Activated CD8-positive, alpha-beta memory T cell treated with anti-CD3 and anti-CD28 coated beads, Interleukin-2, amount 10 ng/mL, durations not matched to agents 7 days and 5 days (primary cell): ENCODE measurements at regions not wholly inside any gene's neighbourhood (a gene's known extent, or its start where the extent isn't known, plus 50 kb on each side); places are given as distances from the start of the nearest gene placed in this dataset.

Experiments
- ATAC-seq: fragments of 150-1000 bp; cut with Tn5 transposase; one replicate; pipeline ENCODE4 v1.10.0; 2021; ENCODE audit warnings: moderate library complexity
- CTCF ChIA-PET: fragments of 350-600 bp; sonication (Branson Sonifier 250); formaldehyde crosslinking; loops from one replicate; lab custom pipeline; 2021; ENCODE audit warnings: antibody characterized with exemption; lab: Charles Lee
- DNase-seq: peaks from one replicate; pipeline ENCODE4 v3.0.0-alpha.2; 2020
- H3K27ac Mint-ChIP-seq: one replicate; pipeline ENCODE4 v1.8.0; 2021; ENCODE audit warnings: mild to moderate bottlenecking, mixed read lengths
- H3K27me3 Mint-ChIP-seq: one replicate; pipeline ENCODE4 v1.8.0; 2021; ENCODE audit warnings: mixed read lengths
- H3K36me3 Mint-ChIP-seq: one replicate; pipeline ENCODE4 v1.8.0; 2021; ENCODE audit warnings: mild to moderate bottlenecking, mixed read lengths
- H3K4me1 Mint-ChIP-seq: one replicate; pipeline ENCODE4 v1.8.0; 2021; ENCODE audit warnings: mixed read lengths
- H3K4me3 Mint-ChIP-seq: one replicate; pipeline ENCODE4 v1.8.0; 2021; ENCODE audit warnings: mild to moderate bottlenecking, moderate library complexity, mixed read lengths
- H3K9me3 Mint-ChIP-seq: one replicate; pipeline ENCODE4 v1.8.0; 2022; ENCODE audit warnings: low read depth, mixed read lengths

GRCh38 chr4:166335256-166335938 lies 462.4 kb downstream of the TLL1 start:
- DNase-seq (no peak), ATAC-seq (no peak)
- Mint-ChIP-seq H3K27me3 (no peaks in the 10 kb centered on the region), H3K4me1 (no peaks in the 10 kb centered on the region), H3K9me3 (peaks cover 2% of the 10 kb centered on the region), H3K36me3 (no peaks in the 10 kb centered on the region), H3K4me3 (no peak overlapping the region), H3K27ac (no peak overlapping the region)
- CTCF ChIA-PET = no interaction called here

DNA sequence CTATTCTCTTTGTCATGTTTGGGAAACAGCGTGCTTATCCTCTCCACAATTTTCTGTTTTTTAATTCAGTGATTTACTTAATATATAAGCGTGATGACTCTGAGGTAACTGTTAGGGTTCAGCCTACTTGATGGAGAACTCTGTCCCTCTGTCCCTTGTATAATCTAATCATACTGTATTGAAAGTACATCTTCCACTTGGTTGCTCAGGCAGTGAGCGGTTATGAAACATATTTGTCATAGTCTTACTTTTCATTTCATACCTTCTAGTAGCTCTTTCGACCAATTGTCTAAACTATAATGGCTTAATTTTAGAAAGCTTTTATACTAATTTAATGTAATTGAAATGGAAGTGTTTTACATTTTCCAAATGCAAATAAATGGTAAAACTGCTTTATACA lies 469.0 kb downstream of the TLL1 start:
- peaks cover 2% of the 10 kb centered on the region for H3K9me3 Mint-ChIP-seq
- no peaks in the 10 kb centered on the region for H3K27me3 Mint-ChIP-seq
- no peaks in the 10 kb centered on the region for H3K4me1 Mint-ChIP-seq
- no peak overlapping the region for H3K27ac Mint-ChIP-seq
- ATAC-seq (no peak), DNase-seq (no peak)
- CTCF ChIA-PET = no interaction called here
- no peak overlapping the region for H3K4me3 Mint-ChIP-seq
- H3K36me3 Mint-ChIP-seq = no peaks in the 10 kb centered on the region

DNA sequence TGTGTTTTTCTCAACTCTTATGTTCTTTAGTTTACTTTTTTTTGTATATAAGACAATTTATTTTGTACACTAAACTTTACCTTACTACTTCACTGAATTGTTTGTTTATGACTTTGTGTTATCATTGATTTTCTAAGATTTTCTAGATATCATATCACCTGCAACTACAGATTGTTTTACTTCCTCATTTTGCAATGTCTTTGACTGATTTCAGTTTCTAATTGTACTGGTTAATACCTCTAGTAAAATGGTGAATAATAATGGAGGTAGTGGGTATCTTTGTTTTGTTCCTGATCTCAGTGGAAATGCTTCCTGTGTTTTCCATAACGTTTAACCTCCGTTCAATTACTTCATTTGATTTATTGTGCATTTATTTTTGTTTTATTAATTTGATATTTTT lies 490.2 kb downstream of the TLL1 start:
- no peak for ATAC-seq
- Mint-ChIP-seq H3K27me3 (no peaks in the 10 kb centered on the region), H3K27ac (no peak overlapping the region), H3K4me3 (no peak overlapping the region), H3K4me1 (no peaks in the 10 kb centered on the region), H3K9me3 (peaks cover 2% of the 10 kb centered on the region), H3K36me3 (no peaks in the 10 kb centered on the region)
- DNase-seq = no peak
- CTCF ChIA-PET = no interaction called here

GRCh38 chr4:166366012-166366411 lies 493.0 kb downstream of the TLL1 start:
- Mint-ChIP-seq H3K4me1 (no peaks in the 10 kb centered on the region), H3K9me3 (peaks cover 5% of the 10 kb centered on the region), H3K27ac (no peak overlapping the region), H3K4me3 (no peak overlapping the region), H3K36me3 (no peaks in the 10 kb centered on the region), H3K27me3 (no peaks in the 10 kb centered on the region)
- CTCF ChIA-PET = no interaction called here
- DNase-seq (no peak), ATAC-seq (no peak)

- no peak overlapping the region for H3K27ac Mint-ChIP-seq
- CTCF ChIA-PET = no interaction called here
- H3K27me3 Mint-ChIP-seq = no peaks in the 10 kb centered on the region
Observed at GRCh38 chr4:166377578-166377977, 504.5 kb downstream of the TLL1 start.

GRCh38 chr4:166386491-166387360 lies 513.7 kb downstream of the TLL1 start:
- DNase-seq (no peak), ATAC-seq (no peak)
- Mint-ChIP-seq H3K36me3 (no peaks in the 10 kb centered on the region), H3K27me3 (no peaks in the 10 kb centered on the region), H3K9me3 (peaks cover 9% of the 10 kb centered on the region), H3K27ac (no peak overlapping the region), H3K4me3 (no peak overlapping the region), H3K4me1 (no peaks in the 10 kb centered on the region)
- CTCF ChIA-PET = no interaction called here

More at GRCh38 chr4:166377578-166377977, 504.5 kb downstream of the TLL1 start:
- no peak overlapping the region for H3K4me3 Mint-ChIP-seq
- ATAC-seq (no peak), DNase-seq (no peak)
- no peaks in the 10 kb centered on the region for H3K4me1 Mint-ChIP-seq
- no peaks in the 10 kb centered on the region for H3K36me3 Mint-ChIP-seq
- H3K9me3 Mint-ChIP-seq = peaks cover 23% of the 10 kb centered on the region

DNA sequence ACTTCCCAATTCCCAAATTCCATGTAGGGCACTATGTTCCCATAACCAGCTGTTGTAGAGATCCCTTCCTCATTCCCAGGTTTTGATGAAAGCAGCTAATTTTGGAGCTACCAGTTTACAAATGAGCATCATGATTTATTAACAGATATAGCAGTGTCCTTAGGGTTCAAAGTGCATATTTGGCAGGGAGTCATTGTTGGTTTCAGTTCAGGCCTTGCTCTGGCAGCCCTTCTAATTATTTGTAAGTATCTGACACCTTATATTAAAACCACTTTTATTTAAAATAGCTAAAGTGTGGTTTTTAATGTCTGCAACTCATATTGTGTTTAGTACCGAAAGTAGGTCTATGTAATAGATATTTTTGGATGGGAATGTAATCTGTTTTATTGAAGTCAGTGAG lies 518.5 kb downstream of the TLL1 start:
- Mint-ChIP-seq H3K4me3 (no peak overlapping the region), H3K27me3 (no peaks in the 10 kb centered on the region), H3K4me1 (no peaks in the 10 kb centered on the region), H3K27ac (no peak overlapping the region), H3K9me3 (peaks cover 7% of the 10 kb centered on the region), H3K36me3 (no peaks in the 10 kb centered on the region)
- CTCF ChIA-PET = no interaction called here
- ATAC-seq = no peak
- no peak for DNase-seq

- peaks cover 3% of the 10 kb centered on the region for H3K9me3 Mint-ChIP-seq
- no peaks in the 10 kb centered on the region for H3K27me3 Mint-ChIP-seq
- DNase-seq (no peak), ATAC-seq (no peak)
- H3K36me3 Mint-ChIP-seq = no peaks in the 10 kb centered on the region
- no peak overlapping the region for H3K4me3 Mint-ChIP-seq
- H3K4me1 Mint-ChIP-seq = no peaks in the 10 kb centered on the region
- CTCF ChIA-PET = no interaction called here
- H3K27ac Mint-ChIP-seq = no peak overlapping the region
Observed at GRCh38 chr4:166399021-166399420, 526.0 kb downstream of the TLL1 start.

GRCh38 chr4:166400270-166400894 lies 527.3 kb downstream of the TLL1 start:
- DNase-seq (no peak), ATAC-seq (no peak)
- Mint-ChIP-seq H3K36me3 (no peaks in the 10 kb centered on the region), H3K9me3 (peaks cover 3% of the 10 kb centered on the region), H3K27ac (no peak overlapping the region), H3K4me1 (no peaks in the 10 kb centered on the region), H3K27me3 (no peaks in the 10 kb centered on the region), H3K4me3 (no peak overlapping the region)
- CTCF ChIA-PET = no interaction called here

GRCh38 chr4:166413356-166413755 lies 540.3 kb downstream of the TLL1 start:
- peaks cover 8% of the 10 kb centered on the region for H3K9me3 Mint-ChIP-seq
- H3K4me3 Mint-ChIP-seq = no peak overlapping the region
- CTCF ChIA-PET = no interaction called here
- DNase-seq (no peak), ATAC-seq (no peak)
- no peak overlapping the region for H3K27ac Mint-ChIP-seq
- no peaks in the 10 kb centered on the region for H3K27me3 Mint-ChIP-seq
- H3K4me1 Mint-ChIP-seq = no peaks in the 10 kb centered on the region
- H3K36me3 Mint-ChIP-seq = no peaks in the 10 kb centered on the region

GRCh38 chr4:166414431-166414830 lies 541.4 kb downstream of the TLL1 start:
- CTCF ChIA-PET = no interaction called here
- no peaks in the 10 kb centered on the region for H3K36me3 Mint-ChIP-seq
- no peak for ATAC-seq
- H3K4me1 Mint-ChIP-seq = no peaks in the 10 kb centered on the region
- H3K4me3 Mint-ChIP-seq = no peak overlapping the region
- no peak overlapping the region for H3K27ac Mint-ChIP-seq
- no peak for DNase-seq
- no peaks in the 10 kb centered on the region for H3K27me3 Mint-ChIP-seq
- peaks cover 11% of the 10 kb centered on the region for H3K9me3 Mint-ChIP-seq

DNA sequence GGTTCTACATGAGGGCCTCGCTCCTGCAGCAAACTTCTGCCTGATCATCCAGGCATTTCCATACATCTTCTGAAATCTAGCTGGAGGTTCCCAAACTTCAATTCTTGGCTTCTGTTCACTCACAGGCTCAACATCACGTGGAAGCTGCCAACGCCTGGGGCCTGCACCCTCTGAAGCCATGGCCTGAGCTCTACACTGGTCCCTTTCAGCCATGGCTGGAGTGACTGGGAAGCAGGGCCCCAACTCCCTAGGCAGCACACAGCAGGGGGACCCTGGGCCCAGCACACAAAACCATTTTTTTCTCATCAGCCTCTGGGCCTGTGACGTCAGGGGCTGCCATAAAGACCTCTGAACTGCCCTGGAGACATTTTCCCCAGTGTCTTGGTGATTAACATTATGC lies 542.7 kb downstream of the TLL1 start:
- H3K4me3 Mint-ChIP-seq = no peak overlapping the region
- CTCF ChIA-PET = no interaction called here

GRCh38 chr4:166421556-166422156 lies 548.6 kb downstream of the TLL1 start:
- no peaks in the 10 kb centered on the region for H3K36me3 Mint-ChIP-seq
- DNase-seq (no peak), ATAC-seq (no peak)
- no peak overlapping the region for H3K27ac Mint-ChIP-seq
- H3K4me3 Mint-ChIP-seq = no peak overlapping the region
- no peaks in the 10 kb centered on the region for H3K27me3 Mint-ChIP-seq
- H3K4me1 Mint-ChIP-seq = no peaks in the 10 kb centered on the region
- H3K9me3 Mint-ChIP-seq = peaks cover 16% of the 10 kb centered on the region
- CTCF ChIA-PET = no interaction called here

More for the DNA sequence above, 542.7 kb downstream of the TLL1 start:
- no peak for DNase-seq
- no peaks in the 10 kb centered on the region for H3K27me3 Mint-ChIP-seq
- H3K27ac Mint-ChIP-seq = no peak overlapping the region
- H3K9me3 Mint-ChIP-seq = peaks cover 13% of the 10 kb centered on the region
- H3K4me1 Mint-ChIP-seq = no peaks in the 10 kb centered on the region
- H3K36me3 Mint-ChIP-seq = no peaks in the 10 kb centered on the region
- no peak for ATAC-seq
